ENCODE measurements at regions not wholly inside any gene's neighbourhood (a gene's known extent, or its start where the extent isn't known, plus 50 kb on each side); places are given as distances from the start of the nearest gene placed in this dataset.

DNA sequence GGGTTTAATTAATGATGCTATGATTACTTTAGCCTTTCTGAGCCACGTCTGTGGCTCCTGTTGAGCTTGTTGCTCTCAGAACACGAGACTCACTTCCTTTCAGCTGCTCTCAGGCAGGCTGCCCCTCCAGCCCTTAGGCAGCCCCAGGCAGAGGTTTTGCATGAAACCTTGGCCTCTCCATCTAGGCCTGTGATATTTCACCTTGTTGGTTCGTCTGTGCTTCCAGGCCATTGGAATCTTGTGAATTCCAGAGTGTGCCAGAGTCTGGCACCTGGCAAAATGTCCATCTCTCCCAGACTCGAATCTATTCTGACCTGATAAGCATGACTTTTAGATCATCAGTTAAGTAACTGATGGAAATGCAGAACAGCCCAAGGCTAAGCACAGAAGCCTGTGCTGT lies 254.1 kb downstream of the LOXHD1 start:
- Histone ChIP-seq H3K4me1 (ENCODE audit: control insufficient read depth, extremely low read depth, insufficient read depth, low read length) (no peaks in the 10 kb centered on the region), H3K79me2 (ENCODE audit: control insufficient read depth, insufficient read depth, low read length) (no peaks in the 10 kb centered on the region), H3K36me3 (ENCODE audit: control insufficient read depth in 2 of 2, extremely low read depth in 1 of 2, insufficient read depth in 2 of 2, low read length in 2 of 2) (no peaks in the 10 kb centered on the region), H3K9ac (replicated peaks; ENCODE audit: extremely low read depth, insufficient read depth, low read length) (no peak overlapping the region), H3K4me2 (ENCODE audit: insufficient read depth, low read length) (no peak overlapping the region), H3K27ac (ENCODE audit: insufficient read depth, low read depth, low read length) (no peak overlapping the region), H3K9me1 (replicated peaks; ENCODE audit: control insufficient read depth, extremely low read depth, insufficient read depth, low read length) (no peaks in the 10 kb centered on the region), H2AFZ (ENCODE audit: low read depth, low read length) (no peak overlapping the region), H3K4me3 (replicated peaks in 1 of 3; ENCODE audit: insufficient read depth in 1 of 3, low read depth in 1 of 3, low read length in 3 of 3) (no peak overlapping the region), H3K9me3 (replicated peaks; ENCODE audit: control insufficient read depth, insufficient read depth, low read length) (no peaks in the 10 kb centered on the region), H4K20me1 (replicated peaks; ENCODE audit: control insufficient read depth, extremely low read depth, insufficient read depth, low read length) (no peaks in the 10 kb centered on the region), H3K27me3 (ENCODE audit: control insufficient read depth in 2 of 2, insufficient read depth in 2 of 2, low read length in 2 of 2) (no peaks in the 10 kb centered on the region)
- dilution Hi-C loops (cut with MboI; ENCODE audit: extremely low pct_ligation_motif_present, low sequenced_read_pairs) = no loop called here
- ChIA-PET CTCF (no interaction called here), POLR2A (no interaction called here)
- intact Hi-C loops (cut with micrococcal nuclease) = no loop called here
- no TSS peak for BruUV-seq (replicated peaks)
- FAIRE-seq (no peak), DNase-seq (ENCODE audit: low read depth, low spot score) (no peak)
- TF ChIP-seq MAX (IDR thresholded peaks at IDR 0.05; ENCODE audit: insufficient read depth, insufficient read length) (no peak), POLR2AphosphoS5 (IDR thresholded peaks at IDR 0.05; ENCODE audit: insufficient read depth, low read depth, low read length) (no peak), GATA2 (IDR thresholded peaks at IDR 0.05; ENCODE audit: insufficient read depth, insufficient read length, low read depth, low read length) (no peak), JUN (IDR thresholded peaks at IDR 0.05; ENCODE audit: borderline replicate concordance, insufficient read depth, insufficient read length, low read depth) (no peak), MYC (IDR thresholded peaks at IDR 0.05; ENCODE audit: low read depth, low read length) (no peak), FOS (IDR thresholded peaks at IDR 0.05; ENCODE audit: borderline replicate concordance, insufficient read depth, low read length) (no peak), EZH2 (IDR thresholded peaks at IDR 0.05; ENCODE audit: borderline replicate concordance, low read depth, low read length, severe bottlenecking) (no peak), POLR2A (IDR thresholded peaks at IDR 0.05; ENCODE audit: low read depth, low read length) (no peak)
- TF ChIP-seq, protein P1, sequence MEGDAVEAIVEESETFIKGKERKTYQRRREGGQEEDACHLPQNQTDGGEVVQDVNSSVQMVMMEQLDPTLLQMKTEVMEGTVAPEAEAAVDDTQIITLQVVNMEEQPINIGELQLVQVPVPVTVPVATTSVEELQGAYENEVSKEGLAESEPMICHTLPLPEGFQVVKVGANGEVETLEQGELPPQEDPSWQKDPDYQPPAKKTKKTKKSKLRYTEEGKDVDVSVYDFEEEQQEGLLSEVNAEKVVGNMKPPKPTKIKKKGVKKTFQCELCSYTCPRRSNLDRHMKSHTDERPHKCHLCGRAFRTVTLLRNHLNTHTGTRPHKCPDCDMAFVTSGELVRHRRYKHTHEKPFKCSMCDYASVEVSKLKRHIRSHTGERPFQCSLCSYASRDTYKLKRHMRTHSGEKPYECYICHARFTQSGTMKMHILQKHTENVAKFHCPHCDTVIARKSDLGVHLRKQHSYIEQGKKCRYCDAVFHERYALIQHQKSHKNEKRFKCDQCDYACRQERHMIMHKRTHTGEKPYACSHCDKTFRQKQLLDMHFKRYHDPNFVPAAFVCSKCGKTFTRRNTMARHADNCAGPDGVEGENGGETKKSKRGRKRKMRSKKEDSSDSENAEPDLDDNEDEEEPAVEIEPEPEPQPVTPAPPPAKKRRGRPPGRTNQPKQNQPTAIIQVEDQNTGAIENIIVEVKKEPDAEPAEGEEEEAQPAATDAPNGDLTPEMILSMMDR (IDR thresholded peaks at IDR 0.05; ENCODE audit: extremely low read depth in 1 of 2, insufficient read depth in 1 of 2, low read depth in 1 of 2, low read length in 2 of 2) = no peak
